ENCODE measurements at regions not wholly inside any gene's neighbourhood (a gene's known extent, or its start where the extent isn't known, plus 50 kb on each side); places are given as distances from the start of the nearest gene placed in this dataset.

DNA sequence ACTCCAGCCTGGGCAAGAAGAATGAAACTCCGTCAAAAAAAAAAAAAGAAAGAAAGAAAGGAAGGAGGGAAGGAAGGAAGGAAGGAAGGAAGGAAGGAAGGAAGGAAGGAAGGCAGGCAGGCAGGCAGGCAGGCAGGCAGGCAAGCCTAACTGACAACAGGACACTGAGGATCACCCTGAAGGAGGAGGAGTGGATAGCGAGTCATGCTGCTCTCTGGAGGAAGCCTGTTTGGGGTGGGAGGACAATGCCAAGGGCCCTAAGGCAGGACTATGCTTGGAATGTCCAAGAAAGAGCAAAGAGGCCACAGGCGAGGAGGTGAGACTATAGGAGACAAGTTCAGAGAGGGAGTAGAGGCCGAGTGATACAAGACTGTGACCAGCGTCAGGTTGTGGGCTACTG lies 107.0 kb upstream of the PARD3 start:
- peaks cover 1% of the 10 kb centered on the region for H3K27me3 Mint-ChIP-seq
- no peak for ATAC-seq (ENCODE audit: low read depth)
- H3K27ac Mint-ChIP-seq, result no peak overlapping the region
- no peaks in the 10 kb centered on the region for H3K4me1 Mint-ChIP-seq
- DNase-seq (ENCODE audit: low spot score in 2 of 2), result no peak
- no peak overlapping the region for H3K4me3 Mint-ChIP-seq
- H3K36me3 Mint-ChIP-seq, result no peaks in the 10 kb centered on the region
- H3K9me3 Mint-ChIP-seq, result peaks cover 7% of the 10 kb centered on the region

- Mint-ChIP-seq H3K9me3 (peaks cover 3% of the 10 kb centered on the region), H3K27ac (no peak overlapping the region), H3K36me3 (no peaks in the 10 kb centered on the region), H3K4me1 (no peaks in the 10 kb centered on the region), H3K27me3 (no peaks in the 10 kb centered on the region), H3K4me3 (no peak overlapping the region)
- DNase-seq (ENCODE audit: low spot score in 2 of 2) (no peak), ATAC-seq (ENCODE audit: low read depth) (no peak)
These were observed 105.5 kb upstream of the PARD3 start for GRCh38 chr10:34920578-34920977.

- H3K27ac Mint-ChIP-seq, result no peak overlapping the region
- H3K27me3 Mint-ChIP-seq, result no peaks in the 10 kb centered on the region
- no peaks in the 10 kb centered on the region for H3K36me3 Mint-ChIP-seq
- H3K9me3 Mint-ChIP-seq, result peaks cover 2% of the 10 kb centered on the region
- DNase-seq (ENCODE audit: low spot score in 2 of 2), result no peak
- H3K4me1 Mint-ChIP-seq, result no peaks in the 10 kb centered on the region
- no peak overlapping the region for H3K4me3 Mint-ChIP-seq
- ATAC-seq (ENCODE audit: low read depth), result no peak
These were observed 103.8 kb upstream of the PARD3 start for GRCh38 chr10:34918776-34919315.

DNA sequence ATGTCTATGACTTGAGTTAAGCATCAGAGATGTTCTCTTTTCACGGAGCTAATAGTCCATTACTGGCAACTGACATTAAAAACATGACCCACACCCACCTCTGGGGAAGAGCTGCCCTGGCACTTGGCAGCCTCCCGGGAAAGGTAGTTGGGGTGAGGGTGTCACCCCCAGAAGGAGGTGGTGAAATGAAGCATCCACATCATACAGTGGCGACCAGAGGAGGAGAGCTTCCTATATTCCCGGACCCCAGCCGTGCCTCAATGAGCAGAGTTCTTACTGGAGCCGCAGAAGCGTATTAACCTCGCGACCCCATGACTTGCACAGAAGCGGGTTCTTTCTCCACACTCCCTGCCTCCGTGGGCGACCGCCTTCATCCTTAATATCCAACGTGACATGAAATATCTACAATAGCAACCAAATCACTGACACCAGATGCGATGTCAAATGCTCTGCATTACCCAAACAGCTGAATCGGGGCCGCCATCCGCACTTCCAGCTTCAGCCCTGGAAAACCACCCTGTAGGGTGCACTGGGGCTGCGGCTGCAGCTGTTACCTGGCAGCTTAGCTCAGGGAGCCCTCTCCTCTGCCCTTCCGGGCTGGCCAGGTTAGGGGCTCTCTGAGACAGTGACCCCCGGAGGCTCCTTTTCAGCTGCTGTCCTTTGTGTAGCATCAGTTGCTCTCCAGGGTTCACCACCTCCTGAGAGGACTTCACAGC lies 103.1 kb upstream of the PARD3 start:
- Mint-ChIP-seq H3K27ac (no peak overlapping the region), H3K4me1 (no peaks in the 10 kb centered on the region), H3K27me3 (no peaks in the 10 kb centered on the region), H3K4me3 (no peak overlapping the region), H3K36me3 (no peaks in the 10 kb centered on the region), H3K9me3 (no peaks in the 10 kb centered on the region)
- DNase-seq (ENCODE audit: low spot score in 2 of 2) (no peak), ATAC-seq (ENCODE audit: low read depth) (no peak)

- Mint-ChIP-seq H3K9me3 (peaks cover 1% of the 10 kb centered on the region), H3K27ac (no peak overlapping the region), H3K4me1 (no peaks in the 10 kb centered on the region), H3K27me3 (no peaks in the 10 kb centered on the region), H3K36me3 (no peaks in the 10 kb centered on the region), H3K4me3 (no peak overlapping the region)
- DNase-seq (ENCODE audit: low spot score in 2 of 2) (no peak), ATAC-seq (ENCODE audit: low read depth) (no peak)
These were observed 101.2 kb upstream of the PARD3 start for GRCh38 chr10:34916314-34916713.

DNA sequence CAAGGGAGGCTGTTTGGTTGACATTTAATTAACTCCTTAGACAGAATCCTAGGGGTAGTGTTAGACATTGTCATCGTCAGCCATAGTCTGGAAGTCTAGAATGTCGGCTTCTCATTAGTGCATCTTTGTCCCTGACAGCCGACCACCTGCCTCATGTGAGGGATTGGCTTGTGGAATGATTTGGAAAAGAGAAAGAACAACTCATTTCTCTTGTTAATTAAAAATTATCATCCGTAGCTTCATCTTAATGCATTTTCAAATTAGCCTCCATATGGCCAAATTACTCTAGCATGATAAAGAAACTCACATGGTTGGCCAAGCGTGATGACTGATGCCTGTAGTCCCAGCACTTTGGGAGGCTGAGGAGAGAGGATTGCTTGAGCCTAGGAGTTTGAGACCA lies 97.7 kb upstream of the PARD3 start:
- DNase-seq (ENCODE audit: low spot score in 2 of 2) (no peak), ATAC-seq (ENCODE audit: low read depth) (no peak)
- Mint-ChIP-seq H3K27me3 (no peaks in the 10 kb centered on the region), H3K4me3 (no peak overlapping the region), H3K27ac (no peak overlapping the region), H3K4me1 (no peaks in the 10 kb centered on the region), H3K36me3 (no peaks in the 10 kb centered on the region), H3K9me3 (peaks cover 1% of the 10 kb centered on the region)

- DNase-seq (ENCODE audit: low spot score in 2 of 2) (no peak), ATAC-seq (ENCODE audit: low read depth) (no peak)
- Mint-ChIP-seq H3K36me3 (no peaks in the 10 kb centered on the region), H3K27me3 (no peaks in the 10 kb centered on the region), H3K27ac (no peak overlapping the region), H3K4me1 (no peaks in the 10 kb centered on the region), H3K9me3 (peaks cover 1% of the 10 kb centered on the region), H3K4me3 (no peak overlapping the region)
These were observed 96.6 kb upstream of the PARD3 start for GRCh38 chr10:34911661-34912205.

- H3K4me1 Mint-ChIP-seq, result no peaks in the 10 kb centered on the region
- DNase-seq (ENCODE audit: low spot score in 2 of 2) (no peak), ATAC-seq (ENCODE audit: low read depth) (no peak)
- no peak overlapping the region for H3K4me3 Mint-ChIP-seq
- no peaks in the 10 kb centered on the region for H3K36me3 Mint-ChIP-seq
- no peak overlapping the region for H3K27ac Mint-ChIP-seq
- no peaks in the 10 kb centered on the region for H3K27me3 Mint-ChIP-seq
- peaks cover 1% of the 10 kb centered on the region for H3K9me3 Mint-ChIP-seq
These were observed 93.4 kb upstream of the PARD3 start for GRCh38 chr10:34908481-34908880.

- no peak for ATAC-seq (ENCODE audit: low read depth)
- Mint-ChIP-seq H3K4me3 (no peak overlapping the region), H3K27me3 (no peaks in the 10 kb centered on the region), H3K4me1 (no peaks in the 10 kb centered on the region), H3K9me3 (no peaks in the 10 kb centered on the region), H3K27ac (no peak overlapping the region), H3K36me3 (no peaks in the 10 kb centered on the region)
- no peak for DNase-seq (ENCODE audit: low spot score in 2 of 2)
These were observed 92.8 kb upstream of the PARD3 start for GRCh38 chr10:34907743-34908430.

DNA sequence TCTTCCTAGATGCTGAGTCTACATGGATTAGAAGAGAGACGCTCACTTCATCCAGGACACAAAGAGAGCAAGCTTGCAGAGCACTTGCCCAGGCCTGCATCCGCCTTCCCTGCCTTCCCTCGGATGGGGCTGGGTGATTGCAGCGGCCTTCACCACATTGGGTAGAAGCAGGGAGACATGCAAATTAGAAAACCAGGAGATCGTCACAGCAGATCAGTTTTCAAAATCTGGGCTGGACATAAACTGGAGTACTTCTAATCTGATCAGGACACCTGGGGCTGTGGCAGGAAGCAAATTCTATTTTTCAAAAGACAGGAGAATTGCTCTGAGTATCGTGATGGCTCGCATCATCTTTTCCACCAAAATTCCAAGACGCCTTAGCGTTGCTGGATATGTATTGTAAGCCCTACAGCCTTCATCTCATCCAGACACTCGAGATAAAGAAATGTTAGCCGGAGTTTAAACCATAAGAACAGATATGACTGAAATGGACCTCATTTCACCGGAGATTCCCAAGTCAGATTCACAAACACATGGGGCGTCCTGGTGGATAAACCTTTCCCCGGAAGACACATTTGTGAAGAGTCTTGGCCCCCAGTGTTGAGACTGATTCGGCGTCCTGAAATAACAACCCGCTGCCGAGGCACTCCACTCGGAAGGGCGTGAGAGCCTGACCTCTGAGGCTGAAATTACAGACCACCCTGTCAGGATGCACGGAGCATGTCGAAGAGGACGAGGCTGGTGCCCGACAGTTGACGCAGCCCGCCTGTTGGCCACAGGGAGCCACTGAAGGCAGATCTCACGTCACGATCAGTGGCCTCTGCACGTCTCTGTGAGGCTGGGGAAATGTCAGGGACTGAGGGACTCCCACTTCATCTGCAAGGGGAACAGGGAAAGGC lies 91.2 kb upstream of the PARD3 start:
- Mint-ChIP-seq H3K4me1 (no peaks in the 10 kb centered on the region), H3K4me3 (no peak overlapping the region), H3K27ac (no peak overlapping the region), H3K27me3 (no peaks in the 10 kb centered on the region), H3K36me3 (no peaks in the 10 kb centered on the region), H3K9me3 (no peaks in the 10 kb centered on the region)
- DNase-seq (ENCODE audit: low spot score in 2 of 2) (no peak), ATAC-seq (ENCODE audit: low read depth) (no peak)

GRCh38 chr10:34905200-34905927 lies 90.3 kb upstream of the PARD3 start:
- Mint-ChIP-seq H3K27ac (no peak overlapping the region), H3K4me3 (no peak overlapping the region), H3K9me3 (no peaks in the 10 kb centered on the region), H3K36me3 (no peaks in the 10 kb centered on the region), H3K27me3 (no peaks in the 10 kb centered on the region), H3K4me1 (no peaks in the 10 kb centered on the region)
- ATAC-seq (ENCODE audit: low read depth) (no peak), DNase-seq (ENCODE audit: low spot score in 2 of 2) (no peak)

DNA sequence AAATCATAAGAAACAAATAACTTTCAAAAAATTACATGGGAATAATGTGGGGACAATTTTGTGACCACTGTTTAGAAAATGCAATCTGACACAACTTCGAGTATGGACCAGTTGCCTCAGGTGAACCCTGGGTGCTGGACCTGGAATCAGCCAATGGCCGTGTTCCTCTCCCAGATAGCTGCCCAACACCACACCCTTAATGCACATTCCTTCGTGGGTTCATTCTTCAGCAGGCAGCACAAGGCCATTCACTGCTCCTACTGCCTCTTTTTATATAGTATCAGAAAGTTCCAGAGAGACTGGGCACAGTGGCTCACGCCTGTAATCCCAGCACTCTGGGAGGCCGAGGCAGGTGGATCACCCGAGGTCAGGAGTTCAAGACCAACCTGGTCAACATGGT lies 89.1 kb upstream of the PARD3 start:
- Mint-ChIP-seq H3K9me3 (no peaks in the 10 kb centered on the region), H3K36me3 (no peaks in the 10 kb centered on the region), H3K4me1 (no peaks in the 10 kb centered on the region), H3K27me3 (peaks cover 4% of the 10 kb centered on the region), H3K27ac (no peak overlapping the region), H3K4me3 (no peak overlapping the region)
- ATAC-seq (ENCODE audit: low read depth) (no peak), DNase-seq (ENCODE audit: low spot score in 2 of 2) (no peak)

DNA sequence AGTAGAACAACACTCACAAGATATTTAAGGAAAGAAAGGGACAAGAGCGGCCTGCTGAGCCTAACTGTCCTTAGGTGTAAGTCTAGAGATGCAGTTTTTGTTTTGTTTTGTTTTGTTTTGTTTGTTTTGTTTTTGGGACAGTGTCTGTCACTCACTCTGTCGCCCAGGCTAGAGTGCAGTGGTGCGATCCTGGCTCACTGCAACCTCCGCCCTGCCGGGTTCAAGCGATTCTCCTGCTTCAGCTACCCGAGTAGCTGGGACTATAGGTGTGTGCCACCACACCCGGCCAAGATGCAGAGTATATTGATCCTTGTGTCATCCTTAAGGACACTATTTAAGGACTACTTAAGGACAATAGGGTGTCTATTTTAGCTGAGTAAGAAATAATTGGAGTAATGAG lies 84.1 kb upstream of the PARD3 start:
- ATAC-seq (ENCODE audit: low read depth), result no peak
- Mint-ChIP-seq H3K27ac (no peak overlapping the region), H3K4me3 (no peak overlapping the region), H3K9me3 (no peaks in the 10 kb centered on the region), H3K4me1 (no peaks in the 10 kb centered on the region), H3K27me3 (peaks cover 4% of the 10 kb centered on the region), H3K36me3 (no peaks in the 10 kb centered on the region)
- no peak for DNase-seq (ENCODE audit: low spot score in 2 of 2)
